ENCODE measurements at regions not wholly inside any gene's neighbourhood (a gene's known extent, or its start where the extent isn't known, plus 50 kb on each side); places are given as distances from the start of the nearest gene placed in this dataset.

- Histone ChIP-seq H3K27me3 (no peaks in the 10 kb centered on the region), H3K4me1 (no peaks in the 10 kb centered on the region), H3K4me3 (no peak overlapping the region), H3K36me3 (no peaks in the 10 kb centered on the region), H3K27ac (no peak overlapping the region), H3K9me3 (no peaks in the 10 kb centered on the region)
- ATAC-seq (no peak), DNase-seq (no peak)
- TF ChIP-seq CTCF (IDR thresholded peaks at IDR 0.05): no peak
- WGBS, 2 donors: 67 to 87% methylated on average over 1 of the region's 1 CpG
- intact Hi-C loops (cut with DNase I): loop anchor here in 9 of 10 donors (1.0 to 10.0 kb wide), 15 partner anchors 271 to 792 kb away; partner anchors contain the start of gene SEMA6D (in 5 of the 9)
Measured at GRCh38 chr15:47988564-47988963, 132.2 kb upstream of the SLC24A5 start.

- no peak overlapping the region for H3K27ac ChIP-seq
- no peaks in the 10 kb centered on the region for H3K36me3 ChIP-seq
- TF ChIP-seq CTCF (IDR thresholded peaks at IDR 0.05): no peak
- H3K4me3 ChIP-seq: no peak overlapping the region
- 99 to 100% methylated on average over 2 of the region's 2 CpGs for WGBS, 2 donors
- peaks cover 0 to 3% (median 0%) of the 10 kb centered on the region in 7 donors for H3K27me3 ChIP-seq
- intact Hi-C loops (cut with DNase I): loop anchor here in 2 of 10 donors (5.0 to 10.0 kb wide), 3 partner anchors 294 to 794 kb away; no protein-coding TSS in a partner anchor
- no peaks in the 10 kb centered on the region for H3K4me1 ChIP-seq
- ATAC-seq (no peak), DNase-seq (no peak)
- no peaks in the 10 kb centered on the region for H3K9me3 ChIP-seq
Measured at GRCh38 chr15:47990821-47991220, 130.0 kb upstream of the SLC24A5 start.

GRCh38 chr15:47991357-47991756 is 129.4 kb upstream of the SLC24A5 start:
- no peak overlapping the region for H3K27ac ChIP-seq
- WGBS, 2 donors: 66 to 73% methylated on average over 4 of the region's 4 CpGs
- no peak for TF ChIP-seq CTCF (IDR thresholded peaks at IDR 0.05)
- no peak for ATAC-seq
- intact Hi-C loops (cut with DNase I): loop anchor here in 2 of 10 donors (5.0 to 10.0 kb wide), 3 partner anchors 293 to 794 kb away; no protein-coding TSS in a partner anchor
- DNase-seq: no peak
- no peaks in the 10 kb centered on the region for H3K4me1 ChIP-seq
- no peak overlapping the region for H3K4me3 ChIP-seq
- H3K36me3 ChIP-seq: no peaks in the 10 kb centered on the region
- H3K9me3 ChIP-seq: no peaks in the 10 kb centered on the region
- H3K27me3 ChIP-seq: peaks cover 0 to 3% (median 0%) of the 10 kb centered on the region in 7 donors

GRCh38 chr15:47993051-47993450 is 127.7 kb upstream of the SLC24A5 start:
- ATAC-seq: no peak
- Histone ChIP-seq H3K9me3 (no peaks in the 10 kb centered on the region), H3K27me3 (peaks cover 0 to 3% (median 0%) of the 10 kb centered on the region in 7 donors), H3K27ac (no peak overlapping the region), H3K36me3 (no peaks in the 10 kb centered on the region), H3K4me1 (no peaks in the 10 kb centered on the region), H3K4me3 (no peak overlapping the region)
- intact Hi-C loops (cut with DNase I): loop anchor here in 2 of 10 donors (5.0 to 10.0 kb wide), 3 partner anchors 292 to 796 kb away; no protein-coding TSS in a partner anchor
- no peak for DNase-seq
- TF ChIP-seq CTCF (IDR thresholded peaks at IDR 0.05): no peak
- 95 to 96% methylated on average over 5 of the region's 5 CpGs for WGBS, 2 donors

Data from heart right ventricle (tissue), 16 donors.